Kidney (tissue), 10 donors: ENCODE measurements at regions not wholly inside any gene's neighbourhood (a gene's known extent, or its start where the extent isn't known, plus 50 kb on each side); places are given as distances from the start of the nearest gene placed in this dataset.
"Not testable (repeated sequence)": the region's sequence is repeated elsewhere in the genome, so short reads cannot be mapped to it uniquely, and the experiment has no call there.

Experiments used
- DNase-seq, 5 donors: peaks; one replicate each; pipeline ENCODE4 v3.0.0-alpha.2; 2013 to 2020
- FAIRE-seq: peaks from 2 replicates; lab custom pipeline; 2012; peaks lifted over from hg19 to GRCh38; lab: Jason Lieb, UNC
- H3K27ac ChIP-seq, 2 donors: one replicate each; pipeline ENCODE4 v1.7.0; 2013; ENCODE audit warnings: low read depth in 2 of 2, low read length in 2 of 2, inconsistent platforms in 1 of 2
- H3K27me3 ChIP-seq: one replicate; pipeline ENCODE4 v1.7.1; 2013; ENCODE audit warnings: low read length, inconsistent platforms; ENCODE audit not compliant: control insufficient read depth, insufficient read depth
- H3K36me3 ChIP-seq, 3 donors: one replicate each; pipeline versions ENCODE4 v1.7.0 to v1.7.1; 2013; ENCODE audit warnings: low read length in 3 of 3, control low read depth in 1 of 3, inconsistent platforms in 1 of 3; ENCODE audit not compliant: insufficient read depth in 3 of 3, control insufficient read depth in 2 of 3
- H3K4me1 ChIP-seq, 3 donors: one replicate each; pipeline versions ENCODE4 v1.7.0 to v1.7.1; 2013; ENCODE audit warnings: low read length in 3 of 3, inconsistent platforms in 1 of 3, low read depth in 1 of 3; ENCODE audit not compliant: control insufficient read depth in 2 of 3, insufficient read depth in 2 of 3
- H3K4me3 ChIP-seq, 3 donors: one replicate each; pipeline versions ENCODE4 v1.7.0 to v1.8.1; 2013; ENCODE audit warnings: low read length in 3 of 3, control low read depth in 1 of 3, inconsistent platforms in 1 of 3
- H3K9ac ChIP-seq, 3 donors: one replicate each; pipeline versions ENCODE4 v1.7.0 to v1.7.1; 2013; ENCODE audit warnings: low read length in 3 of 3, control low read depth in 1 of 3, inconsistent platforms in 1 of 3
- H3K9me3 ChIP-seq, 3 donors: one replicate each; pipeline versions ENCODE4 v1.7.0 to v1.7.1; 2013; ENCODE audit warnings: low read length in 3 of 3, control low read depth in 1 of 3, inconsistent platforms in 1 of 3; ENCODE audit not compliant: control insufficient read depth in 2 of 3, insufficient read depth in 1 of 3
- intact Hi-C: fragments of 100-400 bp; cut with DNase I; formaldehyde crosslinking; loops from one replicate; pipeline ENCODE4 v1.11.1; 2022
- donor health status: control.
- donor health status: control.
- donor health status: DM: yes; HTN: yes; CAD: no.
- donor health status: Normal renal cell carcinoma (clear cell type).

DNA sequence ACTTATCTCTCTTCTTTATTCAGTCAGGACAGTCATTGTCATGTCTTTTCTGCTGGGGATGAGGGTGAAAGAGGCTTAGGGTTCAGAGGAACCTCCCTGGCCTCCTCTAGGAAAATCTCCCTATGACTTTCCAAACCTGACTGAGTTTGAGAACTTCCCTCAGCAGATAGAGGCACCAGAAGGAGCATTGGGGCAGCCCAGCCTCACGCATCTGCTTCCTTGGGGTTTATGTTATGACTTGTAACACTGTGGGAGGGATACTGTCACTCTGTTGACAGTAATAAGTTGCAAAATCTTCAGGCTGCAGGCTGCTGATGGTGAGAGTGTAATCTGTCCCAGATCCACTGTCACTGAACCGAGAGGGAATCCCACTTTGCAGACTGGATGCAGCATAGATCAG is 4842.6 kb upstream of the OR11H1 start:
- H3K27me3 ChIP-seq, H3K36me3 ChIP-seq, H3K27ac ChIP-seq, H3K4me3 ChIP-seq, DNase-seq, FAIRE-seq, H3K9me3 ChIP-seq, intact Hi-C loops, H3K9ac ChIP-seq, H3K4me1 ChIP-seq: not testable (repeated sequence)

DNA sequence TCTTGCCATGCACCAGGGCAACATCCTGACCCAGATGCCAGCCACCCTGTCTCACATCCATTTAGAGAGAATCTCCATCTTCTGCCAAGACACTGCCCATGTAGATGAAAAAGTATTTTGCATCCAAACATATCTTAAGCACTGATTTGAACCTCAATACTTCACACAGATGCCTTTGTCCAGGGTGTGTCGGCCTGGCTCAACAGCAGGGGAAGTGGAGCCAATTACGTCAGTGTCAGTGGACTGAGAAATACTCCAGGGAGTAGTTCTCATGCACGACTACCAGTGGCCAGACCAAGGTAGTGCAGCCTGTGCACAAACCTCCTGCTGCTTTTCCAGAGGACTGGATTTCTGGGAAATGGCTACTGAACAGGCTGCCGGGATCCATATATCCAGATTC is 4840.7 kb upstream of the OR11H1 start:
- H3K27ac ChIP-seq, H3K9me3 ChIP-seq, H3K27me3 ChIP-seq, H3K4me3 ChIP-seq, FAIRE-seq, H3K36me3 ChIP-seq, H3K4me1 ChIP-seq, intact Hi-C loops, H3K9ac ChIP-seq: not testable (repeated sequence)
- peak in 1 of 5 donors; percentile 51 for DNase-seq

DNA sequence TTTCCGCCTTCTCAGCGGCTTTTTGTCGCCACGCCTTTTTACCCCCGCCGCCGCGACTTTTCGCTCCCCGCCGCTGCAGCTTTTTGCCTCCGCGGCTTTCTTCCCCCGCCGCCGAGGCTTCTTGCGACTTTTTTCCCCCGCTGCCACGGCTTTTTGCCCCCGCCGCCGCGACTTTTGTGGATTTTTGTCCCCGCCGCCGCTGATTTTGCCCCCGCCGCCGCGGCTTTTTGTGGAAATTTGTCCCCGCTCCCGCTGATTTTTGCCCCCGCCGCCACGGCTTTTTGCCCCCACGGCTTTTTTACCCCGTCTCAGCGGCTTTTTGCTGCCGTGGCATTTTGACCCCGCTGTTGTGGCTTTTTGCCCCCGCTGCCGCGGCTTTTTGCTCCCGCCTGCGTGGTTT is 4829.2 kb upstream of the OR11H1 start:
- H3K36me3 ChIP-seq, H3K27ac ChIP-seq, H3K9ac ChIP-seq, H3K27me3 ChIP-seq, intact Hi-C loops, H3K4me1 ChIP-seq, FAIRE-seq, H3K4me3 ChIP-seq, H3K9me3 ChIP-seq, DNase-seq: not testable (repeated sequence)

DNA sequence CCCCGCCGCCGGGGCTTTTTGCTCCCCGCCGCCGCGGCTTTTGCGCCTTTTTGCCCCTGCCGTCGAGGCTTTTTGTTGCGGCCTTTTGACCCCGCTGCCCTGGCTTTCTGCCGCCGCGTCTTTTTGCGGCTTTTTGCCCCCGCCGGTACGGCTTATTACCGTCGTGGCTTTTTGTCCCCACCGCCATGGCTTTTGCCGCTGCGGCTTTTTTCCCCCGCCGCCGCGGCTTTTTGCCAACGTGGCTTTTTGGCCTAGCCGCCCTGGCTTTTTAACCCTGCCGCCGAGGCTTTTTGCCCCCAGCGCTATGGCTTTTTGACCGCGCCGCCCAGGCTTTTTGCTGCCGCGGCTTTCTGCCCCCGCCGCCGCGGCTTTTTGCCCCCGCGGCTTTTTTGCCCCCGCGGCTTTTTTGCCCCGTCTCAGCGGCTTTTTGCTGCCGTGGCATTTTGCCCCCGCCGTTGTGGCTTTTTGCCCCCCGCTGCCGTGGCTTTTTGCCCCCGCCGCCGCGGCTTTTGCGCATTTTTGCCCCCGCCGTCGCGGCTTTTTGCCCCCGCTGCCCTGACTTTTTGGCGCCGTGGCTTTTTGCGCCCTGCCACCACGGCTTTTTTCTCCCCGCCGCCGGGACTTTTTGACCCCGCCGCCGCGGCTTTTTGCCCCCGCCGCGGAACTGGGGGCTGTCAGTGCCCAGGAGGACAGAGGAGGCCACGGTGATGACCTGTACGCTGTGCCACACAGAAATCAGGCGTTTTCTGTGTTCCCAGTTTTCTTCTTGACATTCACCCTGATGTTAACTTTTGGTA is 4828.5 kb upstream of the OR11H1 start:
- FAIRE-seq, intact Hi-C loops, H3K4me3 ChIP-seq: not testable (repeated sequence)

DNA sequence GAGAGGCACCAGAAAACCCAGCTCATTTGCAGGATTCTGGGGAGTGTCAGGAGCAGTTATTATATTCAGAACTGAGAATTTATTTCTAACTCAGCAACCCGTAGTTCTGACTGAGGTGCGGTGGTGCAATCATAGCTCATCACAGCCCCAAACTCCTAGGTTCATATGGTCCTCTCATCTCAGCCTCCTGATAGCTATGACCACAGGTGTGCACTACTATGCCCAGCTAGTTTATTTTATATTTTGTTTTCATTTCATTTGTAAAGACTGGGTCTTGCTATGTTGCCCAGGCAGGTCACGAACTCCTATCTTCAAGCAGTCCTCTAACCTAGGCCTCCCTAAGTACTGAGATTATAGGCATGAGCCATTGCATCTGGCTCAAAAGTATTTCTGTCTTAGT is 4819.8 kb upstream of the OR11H1 start:
- H3K4me3 ChIP-seq, H3K36me3 ChIP-seq, FAIRE-seq, DNase-seq, H3K9ac ChIP-seq, H3K9me3 ChIP-seq, intact Hi-C loops, H3K27ac ChIP-seq, H3K27me3 ChIP-seq, H3K4me1 ChIP-seq: not testable (repeated sequence)

More for the DNA sequence above, 4828.5 kb upstream of the OR11H1 start:
- not testable (repeated sequence) for H3K27me3 ChIP-seq, H3K4me1 ChIP-seq, H3K36me3 ChIP-seq, H3K9me3 ChIP-seq, H3K27ac ChIP-seq, H3K9ac ChIP-seq
- peak in 2 of 5 donors; percentile 28 to 36 for DNase-seq

DNA sequence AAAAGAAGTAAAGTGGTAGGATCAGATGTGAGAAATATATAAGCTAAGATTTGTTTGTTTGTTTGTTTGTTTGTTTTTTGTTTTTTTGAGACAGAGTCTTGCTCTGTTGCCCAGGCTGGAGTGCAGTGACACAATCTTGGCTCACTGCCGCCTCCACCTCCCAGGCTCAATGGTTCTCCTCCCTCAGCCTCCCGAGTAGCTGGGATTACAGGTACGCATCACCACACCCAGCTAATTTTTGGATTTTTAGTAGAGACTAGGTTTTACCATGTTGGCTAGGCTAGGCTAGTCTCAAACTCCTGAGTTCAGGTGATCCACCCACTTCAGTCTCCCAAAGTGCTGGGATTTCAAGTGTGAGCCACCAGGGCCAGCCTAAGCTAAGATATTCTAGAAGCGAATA is 4817.1 kb upstream of the OR11H1 start:
- intact Hi-C loops, FAIRE-seq, H3K4me1 ChIP-seq, H3K4me3 ChIP-seq, H3K27ac ChIP-seq, H3K9me3 ChIP-seq, DNase-seq, H3K36me3 ChIP-seq, H3K9ac ChIP-seq, H3K27me3 ChIP-seq: not testable (repeated sequence)

DNA sequence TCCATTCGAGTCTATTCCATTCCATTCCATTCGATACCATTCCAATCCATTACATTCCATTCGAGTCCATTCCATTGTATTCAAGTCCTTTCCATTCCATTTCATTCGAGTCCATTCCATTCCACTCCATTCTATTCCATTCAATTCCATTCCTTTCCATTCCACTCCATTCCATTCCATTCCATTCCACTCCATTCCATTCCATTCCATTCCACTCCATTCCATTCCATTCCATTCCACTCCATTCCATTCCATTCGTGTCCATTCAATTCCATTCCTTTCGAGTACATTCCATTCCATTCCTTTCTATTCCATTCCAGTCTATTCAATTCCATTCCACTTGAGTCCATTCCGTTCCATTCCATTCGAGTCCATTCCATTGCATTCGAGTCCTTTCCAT is 4805.2 kb upstream of the OR11H1 start:
- H3K4me3 ChIP-seq, DNase-seq, H3K9ac ChIP-seq, intact Hi-C loops, FAIRE-seq, H3K36me3 ChIP-seq, H3K27ac ChIP-seq, H3K4me1 ChIP-seq, H3K27me3 ChIP-seq: not testable (repeated sequence)
- H3K9me3 ChIP-seq = peaks cover 6 to 72% (median 39%) of the 10 kb centered on the region in 3 donors

DNA sequence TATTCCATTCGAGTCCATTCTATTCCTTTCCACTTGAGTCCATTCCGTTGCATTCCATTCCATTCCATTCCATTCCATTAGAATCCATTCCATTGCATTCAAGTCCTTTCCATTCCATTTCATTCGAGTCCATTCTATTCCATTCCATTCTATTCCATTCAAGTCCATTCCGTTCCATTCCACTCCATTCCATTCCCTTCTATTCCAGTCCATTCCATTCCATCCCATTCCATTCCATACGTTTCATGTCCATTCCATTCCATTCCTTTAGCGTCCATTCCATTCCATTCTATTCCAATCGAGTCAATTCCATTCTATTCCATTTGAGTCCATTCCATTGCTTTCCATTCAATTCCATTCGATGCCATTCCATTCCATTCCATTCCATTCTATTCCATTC is 4804.0 kb upstream of the OR11H1 start:
- H3K9ac ChIP-seq, H3K27me3 ChIP-seq, DNase-seq, H3K27ac ChIP-seq, H3K4me3 ChIP-seq, FAIRE-seq, H3K36me3 ChIP-seq, intact Hi-C loops, H3K4me1 ChIP-seq: not testable (repeated sequence)
- peaks cover 11 to 74% (median 42%) of the 10 kb centered on the region in 3 donors for H3K9me3 ChIP-seq
